ENCODE measurements at regions not wholly inside any gene's neighbourhood (a gene's known extent, or its start where the extent isn't known, plus 50 kb on each side); places are given as distances from the start of the nearest gene placed in this dataset.

GRCh38 chr9:36781533-36781932 lies 208.8 kb downstream of the MELK start (continued):
- TF ChIP-seq BCL11A (IDR thresholded peaks at IDR 0.05; ENCODE audit: low read depth in 2 of 2, low read length in 2 of 2) (no peak), POLR2AphosphoS5 (IDR thresholded peaks at IDR 0.05; ENCODE audit: low read depth, low read length) (no peak), ZNF274 (IDR thresholded peaks at IDR 0.05; ENCODE audit: borderline replicate concordance, extremely low read depth, low read length) (no peak)

Measured in H1 (cell line).